NCI-H526 (cell line): ENCODE measurements at regions not wholly inside any gene's neighbourhood (a gene's known extent, or its start where the extent isn't known, plus 50 kb on each side); places are given as distances from the start of the nearest gene placed in this dataset.

Experiments used
- DNase-seq, 2 experiments: peaks; one replicate each; lab custom pipeline; 2025; lab: John Stamatoyannopoulos, UW

GRCh38 chr5:171509467-171509866, 90.0 kb downstream of the FGF18 start:
- no peak for DNase-seq

GRCh38 chr5:171512397-171512796, 93.0 kb downstream of the FGF18 start:
- DNase-seq: no peak

DNA sequence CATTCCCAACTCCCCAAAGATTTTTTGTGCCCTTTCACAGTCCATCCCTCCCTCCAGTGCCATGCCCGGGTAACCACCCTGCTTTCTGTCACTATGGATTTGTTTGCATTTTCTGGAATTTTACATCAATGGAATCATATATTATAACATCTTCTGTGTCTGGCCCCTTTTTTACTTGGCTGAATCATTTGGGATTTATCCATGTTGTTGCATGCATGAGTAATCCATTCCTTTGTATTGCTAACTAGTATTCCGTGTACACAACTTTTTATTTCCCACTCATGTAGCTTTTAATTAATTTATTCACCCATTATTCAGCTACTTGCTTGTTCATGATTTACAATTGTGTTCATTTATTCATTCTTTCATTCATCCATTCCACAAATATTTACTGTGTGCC, 94.1 kb downstream of the FGF18 start:
- DNase-seq: no peak

- no peak for DNase-seq
Observed at GRCh38 chr5:171518916-171519315, 99.5 kb downstream of the FGF18 start.

GRCh38 chr5:171520300-171521174, 101.1 kb downstream of the FGF18 start:
- DNase-seq: peak in 1 of 2 experiments; percentile 4

- DNase-seq: no peak
Observed at GRCh38 chr5:171521219-171521633, 101.8 kb downstream of the FGF18 start.

GRCh38 chr5:171521679-171522078, 102.2 kb downstream of the FGF18 start:
- no peak for DNase-seq

DNA sequence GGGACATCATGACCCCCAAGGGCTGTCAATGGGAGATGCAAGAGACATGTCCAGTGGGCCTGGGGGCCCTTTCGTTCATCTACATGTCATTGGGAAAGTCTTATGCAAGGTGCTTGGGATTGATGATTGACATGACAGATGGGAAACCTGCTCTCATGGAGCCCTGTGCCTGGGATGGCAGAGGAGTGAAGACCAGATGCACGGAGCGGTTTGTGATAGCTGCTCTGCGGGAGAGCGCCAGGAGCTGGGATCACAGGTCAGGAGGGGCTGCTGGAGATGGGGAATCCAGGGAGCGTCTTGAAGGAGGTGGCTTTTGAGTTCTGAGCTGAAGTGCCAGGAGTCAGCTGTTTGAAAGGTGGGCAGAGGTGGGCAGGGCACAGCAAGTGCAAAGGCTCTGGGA, 104.3 kb downstream of the FGF18 start:
- no peak for DNase-seq

DNA sequence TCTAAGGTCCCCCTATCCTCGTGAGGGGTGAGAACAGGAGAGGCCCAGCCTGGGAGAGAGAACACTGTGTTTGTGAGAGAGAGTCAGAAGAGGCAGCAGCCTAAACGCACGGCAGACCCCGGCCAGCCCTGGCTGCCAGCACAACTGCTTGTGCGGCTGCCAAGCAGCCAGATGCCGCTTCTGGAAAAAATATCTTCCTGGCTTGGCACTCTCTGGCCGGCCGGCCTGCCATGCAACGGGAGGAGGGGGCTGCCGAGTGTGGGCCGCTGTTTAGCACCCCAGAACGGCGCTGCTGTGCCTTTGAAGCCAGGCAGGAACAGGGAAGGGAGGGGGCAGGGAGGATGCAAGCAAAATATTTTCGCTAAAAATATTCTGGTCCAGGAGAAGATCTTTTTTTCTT, 105.0 kb downstream of the FGF18 start:
- no peak for DNase-seq

DNA sequence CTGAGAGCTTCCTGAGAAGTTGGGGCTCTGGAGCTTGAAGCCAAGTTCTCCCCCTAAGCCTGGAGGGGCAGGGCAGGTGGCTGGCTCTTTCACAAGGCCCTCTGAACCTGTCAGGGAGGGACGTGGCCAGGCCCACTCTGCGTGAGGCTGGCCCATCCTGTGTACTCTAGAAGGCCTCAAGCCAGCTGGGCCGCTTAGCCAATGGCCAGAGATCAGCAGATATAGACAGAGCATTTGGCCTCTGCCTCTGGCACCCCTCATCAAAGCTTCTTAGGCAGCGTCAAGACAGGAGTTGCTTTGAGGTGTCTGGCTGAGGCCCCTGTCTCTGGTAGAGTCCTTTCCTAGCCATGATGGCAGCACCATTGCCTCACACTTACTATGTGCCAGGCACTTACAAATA, 105.6 kb downstream of the FGF18 start:
- DNase-seq: no peak

DNA sequence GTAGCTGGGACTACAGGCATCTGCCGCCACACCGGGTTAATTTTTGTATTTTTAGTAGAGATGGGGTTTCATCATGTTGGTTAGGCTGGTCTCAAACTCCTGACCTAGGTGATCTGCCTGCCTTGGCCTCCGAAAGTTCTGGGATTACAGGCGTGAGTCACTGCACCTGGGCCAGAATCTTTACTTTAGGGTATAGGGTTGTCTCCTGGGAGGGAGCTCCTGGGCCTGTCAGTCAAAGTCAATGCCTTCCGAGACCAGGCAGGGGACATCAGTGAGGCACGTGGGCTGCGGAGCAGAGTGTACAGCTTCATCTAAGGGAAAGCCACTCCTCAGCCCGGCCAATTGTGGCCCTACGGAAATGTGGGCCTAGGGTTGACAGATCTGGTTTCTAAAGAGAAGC, 108.6 kb downstream of the FGF18 start:
- no peak for DNase-seq

GRCh38 chr5:171528865-171529614, 109.6 kb downstream of the FGF18 start:
- DNase-seq: no peak

GRCh38 chr5:171531638-171532037, 112.2 kb downstream of the FGF18 start:
- DNase-seq: no peak

DNA sequence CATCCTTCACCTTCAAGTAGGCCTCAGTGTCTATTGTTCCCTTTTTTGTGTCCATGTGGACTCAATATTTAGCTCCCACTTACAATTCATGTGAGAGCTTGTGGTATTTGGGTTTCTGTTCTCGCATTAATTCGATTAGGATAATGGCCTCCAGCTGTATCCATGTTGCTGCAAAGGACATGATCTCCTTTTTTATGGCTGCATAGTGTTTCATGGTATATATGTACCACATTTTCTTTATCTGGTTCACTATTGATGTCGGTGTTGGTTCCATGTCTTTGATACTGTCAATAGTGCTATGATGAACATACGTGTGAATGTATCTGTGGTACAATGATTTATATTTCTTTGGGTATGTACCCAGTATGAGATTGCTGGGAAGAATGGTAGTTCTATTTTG, 113.7 kb downstream of the FGF18 start:
- DNase-seq: no peak

DNA sequence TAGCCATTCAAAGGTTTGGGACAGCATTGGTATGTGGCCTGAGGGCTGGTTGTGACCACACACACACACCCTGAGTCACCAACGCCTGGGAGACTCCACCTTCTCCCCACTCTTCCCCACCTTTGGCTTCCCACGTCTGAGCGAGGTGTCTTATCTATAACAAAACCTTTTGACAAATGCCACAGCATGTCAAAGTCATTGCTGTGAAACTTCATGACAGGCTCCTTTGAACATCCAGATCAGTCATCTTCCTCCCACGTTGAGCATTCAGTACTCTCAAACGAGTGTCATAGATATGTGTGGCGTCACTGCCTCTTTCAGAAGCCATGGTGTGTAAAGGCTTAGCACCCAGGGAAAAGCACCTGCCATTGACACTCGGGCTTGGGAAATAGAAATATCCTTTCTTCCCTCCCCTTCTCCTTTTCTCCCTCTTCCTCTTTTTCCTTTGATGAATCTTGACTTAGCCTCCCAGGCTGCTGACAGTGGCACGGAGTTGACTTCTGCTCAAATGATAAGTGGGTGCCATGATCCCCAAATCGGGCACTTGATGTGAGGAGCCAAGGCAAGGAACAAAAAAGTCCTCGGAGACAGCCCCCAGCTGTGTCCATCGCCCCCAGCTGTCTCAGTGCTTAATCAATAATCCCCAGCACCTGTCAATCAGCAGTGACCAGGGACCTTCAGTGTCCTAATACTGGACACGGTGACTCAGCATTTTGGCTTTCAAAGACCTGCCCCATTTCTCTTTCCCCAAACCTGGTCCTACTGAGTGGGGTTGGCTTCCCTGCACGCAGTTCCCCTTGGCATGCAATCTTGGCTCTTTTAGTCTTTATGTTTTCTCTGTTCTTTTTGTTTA, 114.8 kb downstream of the FGF18 start:
- no peak for DNase-seq

- DNase-seq: no peak
Observed at GRCh38 chr5:171535162-171535561, 115.7 kb downstream of the FGF18 start.

DNA sequence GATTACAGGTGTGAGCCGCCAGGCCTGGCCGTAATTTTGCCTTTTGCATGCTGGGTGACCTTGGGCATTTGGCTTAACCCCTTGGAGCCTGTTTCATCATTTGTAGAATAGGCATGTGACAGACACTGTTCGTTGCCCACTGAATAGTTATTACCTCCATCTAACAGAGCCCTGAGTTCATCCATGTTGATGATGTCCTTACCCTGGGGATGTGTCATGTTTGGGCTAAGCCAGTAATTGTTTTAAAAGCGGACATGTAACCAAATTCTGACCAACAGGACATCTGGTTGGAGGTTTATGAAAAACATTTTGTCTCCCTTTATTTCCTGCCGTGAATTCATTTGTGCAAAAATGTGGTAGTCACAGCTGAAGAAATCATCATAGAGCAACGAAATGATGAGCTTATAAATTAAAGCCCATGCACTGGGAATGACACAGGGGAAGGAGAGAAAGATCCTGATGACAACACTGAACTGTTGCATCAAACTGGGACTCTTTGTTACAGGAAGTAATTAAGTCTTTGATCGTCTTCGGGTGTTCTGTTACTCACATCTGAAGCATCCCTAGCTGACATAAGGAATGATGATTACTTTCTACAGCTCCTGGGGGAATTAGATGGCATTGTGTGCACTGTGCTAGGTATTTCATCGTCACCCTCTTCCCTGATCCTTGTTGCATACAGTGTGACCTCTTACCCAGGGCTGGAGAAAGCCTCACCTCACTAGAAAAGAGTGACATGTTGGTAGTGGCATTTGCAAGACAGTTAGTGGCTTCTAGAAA, 117.8 kb downstream of the FGF18 start:
- no peak for DNase-seq

- DNase-seq: no peak
Observed at GRCh38 chr5:171537923-171538537, 118.6 kb downstream of the FGF18 start.

- no peak for DNase-seq
Observed at GRCh38 chr5:171538681-171539080, 119.2 kb downstream of the FGF18 start.

DNA sequence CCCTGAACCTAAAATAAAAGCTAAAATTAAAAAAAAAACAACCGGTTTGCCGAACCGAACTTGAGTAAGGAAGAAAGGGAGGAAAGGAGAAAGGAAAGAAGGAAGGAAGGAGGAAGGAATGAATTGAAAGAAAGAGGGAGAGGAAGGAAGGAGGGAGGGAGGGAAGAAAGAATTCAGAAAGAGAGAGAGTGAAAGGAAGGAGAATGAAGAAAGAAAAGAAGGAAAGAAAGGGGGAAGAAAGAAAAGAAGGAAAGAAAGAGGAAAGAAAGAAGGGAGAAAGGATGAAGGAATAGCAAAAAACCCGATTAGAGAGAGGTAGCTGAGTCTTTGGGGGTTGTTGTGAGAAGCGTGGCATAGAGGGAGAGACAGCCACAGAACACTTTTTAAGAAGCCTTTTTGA, 121.4 kb downstream of the FGF18 start:
- no peak for DNase-seq

GRCh38 chr5:171541341-171541776, 121.9 kb downstream of the FGF18 start:
- no peak for DNase-seq
